IMR-90 (cell line): ENCODE measurements at regions not wholly inside any gene's neighbourhood (a gene's known extent, or its start where the extent isn't known, plus 50 kb on each side); places are given as distances from the start of the nearest gene placed in this dataset.

Source experiments
- ATAC-seq: fragments of 200-7000 bp; cut with Tn5 transposase; 2 replicates; pipeline ENCODE4 v1.9.1; 2020; ENCODE audit warnings: low read depth, mild to moderate bottlenecking, moderate library complexity
- BruUV-seq: library from RNA; stranded (reverse); fragments of 400-500 nt; replicated peaks from 2 replicates; lab custom pipeline; 2021; lab: Mats Ljungman, UMichigan
- CTCF ChIA-PET: fragments of 300-600 bp; formaldehyde crosslinking; extraction: SDS; loops from one replicate; lab custom pipeline; 2021; ENCODE audit warnings: antibody characterized with exemption; lab: Yijun Ruan, JAX
- POLR2A ChIA-PET: fragments of 300-600 bp; sonication (Branson Sonifier 250); formaldehyde crosslinking; loops from one replicate; lab custom pipeline; 2022; ENCODE audit warnings: antibody characterized with exemption; ENCODE audit not compliant: unreplicated experiment; lab: Charles Lee
- DNase-seq: peaks from one replicate; pipeline ENCODE4 v3.0.0; 2013
- H2AFZ ChIP-seq: replicated peaks from 2 replicates; pipeline ENCODE3; 2013; ENCODE audit warnings: low read length, mild to moderate bottlenecking; ENCODE audit not compliant: poor library complexity
- H2AK5ac ChIP-seq: 2 replicates; pipeline ENCODE4 v1.6.1; 2013; ENCODE audit warnings: low read depth, low read length, inconsistent platforms
- H2AK9ac ChIP-seq: replicated peaks from 2 replicates; pipeline ENCODE3; 2013; ENCODE audit warnings: mild to moderate bottlenecking, low read depth, low read length, moderate library complexity; ENCODE audit not compliant: poor library complexity
- H2BK120ac ChIP-seq: 2 replicates; pipeline ENCODE4 v1.6.1; 2013; ENCODE audit warnings: low read depth, low read length, inconsistent platforms
- H2BK15ac ChIP-seq: 3 replicates; pipeline ENCODE4 v1.6.1; 2013; ENCODE audit warnings: low read depth, low read length, inconsistent platforms
- H2BK20ac ChIP-seq: 2 replicates; pipeline ENCODE4 v1.6.1; 2013; ENCODE audit warnings: low read depth, mild to moderate bottlenecking, inconsistent platforms, low read length, moderate library complexity
- H2BK5ac ChIP-seq: 2 replicates; pipeline ENCODE4 v1.6.1; 2013; ENCODE audit warnings: mild to moderate bottlenecking, low read depth, low read length, inconsistent platforms; ENCODE audit not compliant: poor library complexity, severe bottlenecking
- H3K14ac ChIP-seq: replicated peaks from 2 replicates; pipeline ENCODE4 v1.6.1; 2013; ENCODE audit warnings: low read depth, low read length, inconsistent platforms
- H3K18ac ChIP-seq: 2 replicates; pipeline ENCODE4 v1.6.1; 2013; ENCODE audit warnings: low read depth, low read length, control low read depth
- H3K23ac ChIP-seq: 2 replicates; pipeline ENCODE4 v1.6.1; 2013; ENCODE audit warnings: low read depth, low read length, inconsistent platforms
- H3K27ac ChIP-seq: 2 replicates; pipeline ENCODE4 v1.5.1; 2013; ENCODE audit warnings: mild to moderate bottlenecking, control low read depth, low read length; ENCODE audit not compliant: insufficient read depth
- H3K27me3 ChIP-seq: 2 replicates; pipeline ENCODE4 v1.6.1; 2013; ENCODE audit warnings: low read length; ENCODE audit not compliant: control insufficient read depth, insufficient read depth
- H3K36me3 ChIP-seq: 2 replicates; pipeline ENCODE4 v1.6.1; 2013; ENCODE audit warnings: low read length, mixed read lengths; ENCODE audit not compliant: control insufficient read depth, insufficient read depth
- H3K4ac ChIP-seq: 2 replicates; pipeline ENCODE4 v1.6.1; 2013; ENCODE audit warnings: low read depth, low read length, inconsistent platforms
- H3K4me1 ChIP-seq: 2 replicates; pipeline ENCODE4 v1.6.1; 2013; ENCODE audit warnings: low read length, mixed read lengths; ENCODE audit not compliant: control insufficient read depth, insufficient read depth
- H3K4me2 ChIP-seq: 2 replicates; pipeline ENCODE4 v1.6.1; 2013; ENCODE audit warnings: low read depth, mild to moderate bottlenecking, control low read depth, low read length, moderate library complexity
- H3K4me3 ChIP-seq: 2 replicates; pipeline ENCODE4 v1.5.1; 2013; ENCODE audit warnings: low read depth, mild to moderate bottlenecking, control low read depth, low read length, moderate library complexity; ENCODE audit not compliant: insufficient read depth
- H3K56ac ChIP-seq: 2 replicates; pipeline ENCODE4 v1.6.1; 2013; ENCODE audit warnings: low read length, inconsistent platforms; ENCODE audit not compliant: insufficient read depth; ENCODE audit errors: extremely low read depth
- H3K79me1 ChIP-seq, 2 experiments: 2 replicates each; pipeline ENCODE4 v1.6.1; 2013; ENCODE audit warnings: low read length in 2 of 2, inconsistent platforms in 1 of 2, low read depth in 1 of 2
- H3K9ac ChIP-seq: 2 replicates; pipeline ENCODE4 v1.6.1; 2013; ENCODE audit warnings: low read depth, low read length, control low read depth
- H3K9me1 ChIP-seq: 2 replicates; pipeline ENCODE4 v1.6.1; 2013; ENCODE audit warnings: low read length, inconsistent platforms; ENCODE audit not compliant: insufficient read depth
- H3K9me3 ChIP-seq: 2 replicates; pipeline ENCODE4 v1.6.1; 2013; ENCODE audit warnings: low read length; ENCODE audit not compliant: control insufficient read depth, insufficient read depth
- H4K20me1 ChIP-seq: 2 replicates; pipeline ENCODE4 v1.6.1; 2013; ENCODE audit warnings: low read length, inconsistent platforms; ENCODE audit not compliant: insufficient read depth
- H4K5ac ChIP-seq: 2 replicates; pipeline ENCODE4 v1.6.1; 2013; ENCODE audit warnings: mild to moderate bottlenecking, low read depth, low read length, control low read depth
- H4K8ac ChIP-seq, 2 experiments: 2 replicates each; pipeline ENCODE4 v1.6.1; 2013; ENCODE audit warnings: low read depth in 2 of 2, low read length in 2 of 2, control low read depth in 1 of 2, inconsistent platforms in 1 of 2
- H4K91ac ChIP-seq: 2 replicates; pipeline ENCODE4 v1.6.1; 2013; ENCODE audit warnings: low read depth, low read length, inconsistent platforms; ENCODE audit not compliant: insufficient read depth
- BHLHE40 ChIP-seq: fragments of 150-350 bp; IDR thresholded peaks from 2 replicates; pipeline ENCODE4 v1.6.1; 2016; ENCODE audit warnings: mild to moderate bottlenecking, low read depth, low read length
- CEBPB ChIP-seq: IDR thresholded peaks from 2 replicates; pipeline ENCODE4 v1.6.1; 2012; ENCODE audit warnings: low read depth, low read length, improper control_type of control experiment
- CHD1 ChIP-seq: IDR thresholded peaks from 2 replicates; pipeline ENCODE4 v1.6.1; 2012; ENCODE audit warnings: low read depth, low read length, improper control_type of control experiment
- CTCF ChIP-seq: conservative IDR thresholded peaks from 2 replicates; pipeline ENCODE4 v1.5.1; 2012; ENCODE audit warnings: mild to moderate bottlenecking, low read depth, low read length, improper control_type of control experiment
- ELK1 ChIP-seq: fragments of 150-350 bp; IDR thresholded peaks from 2 replicates; pipeline ENCODE4 v1.6.1; 2016; ENCODE audit warnings: low read depth, mild to moderate bottlenecking, low read length, moderate library complexity, borderline replicate concordance
- FOS ChIP-seq: fragments of 150-350 bp; IDR thresholded peaks from 2 replicates; pipeline ENCODE4 v1.6.1; 2016; ENCODE audit warnings: low read depth, low read length
- MAFK ChIP-seq: IDR thresholded peaks from 2 replicates; pipeline ENCODE4 v1.6.1; 2012; ENCODE audit warnings: low read depth, low read length, improper control_type of control experiment
- MAZ ChIP-seq: IDR thresholded peaks from 2 replicates; pipeline ENCODE4 v1.6.1; 2012; ENCODE audit warnings: low read depth, mild to moderate bottlenecking, low read length, improper control_type of control experiment, moderate library complexity, borderline replicate concordance
- MXI1 ChIP-seq: IDR thresholded peaks from 2 replicates; pipeline ENCODE4 v1.6.1; 2012; ENCODE audit warnings: low read depth, mild to moderate bottlenecking, low read length, moderate library complexity, borderline replicate concordance
- NFE2L2 ChIP-seq: fragments of 150-350 bp; IDR thresholded peaks from 2 replicates; pipeline ENCODE4 v1.6.1; 2016; ENCODE audit warnings: low read depth, mild to moderate bottlenecking, low read length
- POLR2A ChIP-seq: IDR thresholded peaks from 2 replicates; pipeline ENCODE4 v1.6.1; 2012; ENCODE audit warnings: mild to moderate bottlenecking, low read depth, low read length
- RAD21 ChIP-seq: IDR thresholded peaks from 2 replicates; pipeline ENCODE4 v1.6.1; 2012; ENCODE audit warnings: low read length, improper control_type of control experiment
- RCOR1 ChIP-seq: IDR thresholded peaks from 2 replicates; pipeline ENCODE4 v1.6.1; 2012; ENCODE audit warnings: mild to moderate bottlenecking, low read length, improper control_type of control experiment; ENCODE audit not compliant: insufficient replicate concordance
- RFX5 ChIP-seq: IDR thresholded peaks from 2 replicates; pipeline ENCODE4 v1.8.0; 2012; ENCODE audit warnings: low read depth, mild to moderate bottlenecking, low read length, moderate library complexity
- SMC3 ChIP-seq: fragments of 150-350 bp; IDR thresholded peaks from 2 replicates; pipeline ENCODE4 v1.6.1; 2016; ENCODE audit warnings: low read depth, mild to moderate bottlenecking, antibody characterized with exemption, low read length, moderate library complexity
- USF2 ChIP-seq: fragments of 150-350 bp; IDR thresholded peaks from 2 replicates; pipeline ENCODE4 v1.6.1; 2017; ENCODE audit warnings: mild to moderate bottlenecking, antibody characterized with exemption, low read length, low read depth
- WGBS, 2 experiments: methylation state at CpG; one replicate each; pipeline versions ENCODE4 v1.1.5 to v1.1.7; 2013; ENCODE audit warnings: missing lambda C conversion rate in 2 of 2; ENCODE audit not compliant: insufficient read length in 1 of 2; ENCODE audit errors: extremely low coverage in 2 of 2; 5-methylcytosine and 5-hydroxymethylcytosine counted together
- dilution Hi-C: fragments of 300-500 bp; cut with HindIII; formaldehyde crosslinking; loops from one replicate; pipeline ENCODE4 v1.14.3; 2018; ENCODE audit warnings: low sequenced_read_pairs; ENCODE audit not compliant: unreplicated experiment
- in situ Hi-C: fragments of 300-500 bp; cut with MboI; formaldehyde crosslinking; loops from 3 replicates; pipeline ENCODE4 v1.14.3; 2019; ENCODE audit warnings: low sequenced_read_pairs, inconsistent platforms, mixed read lengths
- intact Hi-C: fragments of 100-400 bp; cut with micrococcal nuclease; formaldehyde crosslinking; loops from 2 replicates; pipeline ENCODE4 v1.10.0; 2022

GRCh38 chr4:68724922-68725321, 54.5 kb upstream of the UGT2B15 start:
- H3K4me2 ChIP-seq = no peak overlapping the region
- no peak overlapping the region for H3K23ac ChIP-seq
- no peak overlapping the region for H2BK20ac ChIP-seq
- H3K4me3 ChIP-seq = no peak overlapping the region
- no peak overlapping the region for H3K18ac ChIP-seq
- in situ Hi-C loops (no loop called here), intact Hi-C loops (no loop called here), dilution Hi-C loops (no loop called here)
- no peaks in the 10 kb centered on the region for H4K20me1 ChIP-seq
- no peak overlapping the region for H2AFZ ChIP-seq
- H3K9me1 ChIP-seq = no peaks in the 10 kb centered on the region
- H3K4me1 ChIP-seq = no peaks in the 10 kb centered on the region
- H4K8ac ChIP-seq = no peak overlapping the region
- no peaks in the 10 kb centered on the region for H3K27me3 ChIP-seq
- no peak overlapping the region for H2AK9ac ChIP-seq
- H3K56ac ChIP-seq = no peak overlapping the region
- no peak overlapping the region for H3K27ac ChIP-seq
- DNase-seq (no peak), ATAC-seq (no peak)
- H3K4ac ChIP-seq = no peak overlapping the region
- H3K9me3 ChIP-seq = no peaks in the 10 kb centered on the region; the same call in 1 of the 2 replicates
- no peak overlapping the region for H2BK15ac ChIP-seq
- H2BK120ac ChIP-seq = no peak overlapping the region
- ChIA-PET POLR2A (no interaction called here), CTCF (no interaction called here)
- H3K9ac ChIP-seq = no peak overlapping the region
- 58% methylated on average over 2 of the region's 12 CpGs; no CpG with 5 or more reads in 1 of the 2 experiments for WGBS, 2 experiments
- H4K91ac ChIP-seq = no peak overlapping the region
- H3K14ac ChIP-seq = no peak overlapping the region
- no peak overlapping the region for H4K5ac ChIP-seq
- H2AK5ac ChIP-seq = no peak overlapping the region
- no TSS peak for BruUV-seq
- no peak for TF ChIP-seq RCOR1
- TF ChIP-seq CHD1 = no peak
- TF ChIP-seq SMC3 = no peak
- no peak for TF ChIP-seq CEBPB
- no peak for TF ChIP-seq RFX5
- TF ChIP-seq MAFK = no peak
- no peak for TF ChIP-seq ELK1
- TF ChIP-seq MXI1 = no peak
- TF ChIP-seq RAD21 = no peak
- no peak for TF ChIP-seq CTCF
- TF ChIP-seq USF2 = no peak
- no peak for TF ChIP-seq BHLHE40
- TF ChIP-seq FOS = no peak
- TF ChIP-seq MAZ = no peak
- no peak for TF ChIP-seq POLR2A
- no peak for TF ChIP-seq NFE2L2
- no peaks in the 10 kb centered on the region for H3K79me1 ChIP-seq
- no peak overlapping the region for H2BK5ac ChIP-seq
- no peaks in the 10 kb centered on the region for H3K36me3 ChIP-seq
